Keratinocyte (primary cell): ENCODE measurements at regions not wholly inside any gene's neighbourhood (a gene's known extent, or its start where the extent isn't known, plus 50 kb on each side); places are given as distances from the start of the nearest gene placed in this dataset.

Experiments
- DNase-seq: peaks from one replicate; pipeline ENCODE4 v3.0.0-alpha.2; 2011; ENCODE audit warnings: low read depth, missing footprints, low spot score
- FAIRE-seq: peaks from 2 replicates; lab custom pipeline; 2011; peaks lifted over from hg19 to GRCh38; lab: Jason Lieb, UNC
- H2AFZ ChIP-seq: 2 replicates; pipeline ENCODE4 v1.6.0; 2012; ENCODE audit warnings: low read length, control low read depth, inconsistent platforms; ENCODE audit not compliant: control insufficient read depth
- H3K27ac ChIP-seq: 2 replicates; pipeline ENCODE4 v1.5.1; 2011; ENCODE audit warnings: low read length; ENCODE audit not compliant: control insufficient read depth, insufficient read depth
- H3K27me3 ChIP-seq: 3 replicates; pipeline ENCODE4 v1.6.0; 2011; ENCODE audit warnings: low read length; ENCODE audit not compliant: control insufficient read depth, insufficient read depth; ENCODE audit errors: extremely low read depth
- H3K36me3 ChIP-seq, 2 experiments: 2 replicates in 1 of 2; 3 replicates in 1 of 2; pipeline ENCODE4 v1.5.1; 2011; ENCODE audit warnings: low read length in 2 of 2, mild to moderate bottlenecking in 1 of 2; ENCODE audit not compliant: control insufficient read depth in 2 of 2, insufficient read depth in 2 of 2; ENCODE audit errors: extremely low read depth in 1 of 2
- H3K4me1 ChIP-seq: 3 replicates; pipeline ENCODE4 v1.5.1; 2011; ENCODE audit warnings: low read length; ENCODE audit not compliant: control insufficient read depth, insufficient read depth; ENCODE audit errors: extremely low read depth
- H3K4me2 ChIP-seq: 3 replicates; pipeline ENCODE4 v1.6.0; 2011; ENCODE audit warnings: low read depth, low read length; ENCODE audit not compliant: control insufficient read depth, insufficient read depth; ENCODE audit errors: extremely low read depth
- H3K4me3 ChIP-seq, 3 experiments: fragments of 200-600 bp in 1 of 3; sonication (generic) in 1 of 3; 2 replicates in 2 of 3; 3 replicates in 1 of 3; pipeline ENCODE4 v1.5.1; 2011 to 2016; ENCODE audit warnings: low read length in 3 of 3, mild to moderate bottlenecking in 3 of 3, control low read depth in 2 of 3, inconsistent platforms in 1 of 3, low read depth in 1 of 3, mixed read lengths in 1 of 3, mixed run types in 1 of 3, moderate library complexity in 1 of 3; ENCODE audit not compliant: control insufficient read depth in 2 of 3, insufficient read depth in 2 of 3; ENCODE audit errors: extremely low read depth in 1 of 3
- H3K79me2 ChIP-seq: 2 replicates; pipeline ENCODE4 v1.6.0; 2012; ENCODE audit warnings: low read length; ENCODE audit not compliant: control insufficient read depth, insufficient read depth
- H3K9ac ChIP-seq: 3 replicates; pipeline ENCODE4 v1.6.0; 2011; ENCODE audit warnings: low read length; ENCODE audit not compliant: control insufficient read depth, insufficient read depth; ENCODE audit errors: extremely low read depth
- H3K9me1 ChIP-seq: 3 replicates; pipeline ENCODE4 v1.6.0; 2011; ENCODE audit warnings: low read length; ENCODE audit not compliant: control insufficient read depth, insufficient read depth; ENCODE audit errors: extremely low read depth
- H3K9me3 ChIP-seq: 2 replicates; pipeline ENCODE4 v1.5.1; 2012; ENCODE audit warnings: low read depth, low read length; ENCODE audit not compliant: control insufficient read depth
- H4K20me1 ChIP-seq: 3 replicates; pipeline ENCODE4 v1.6.0; 2011; ENCODE audit warnings: low read length; ENCODE audit not compliant: control insufficient read depth, insufficient read depth; ENCODE audit errors: extremely low read depth
- EZH2 ChIP-seq: IDR thresholded peaks from one replicate; pipeline ENCODE4 v1.6.1; 2012; ENCODE audit warnings: inconsistent platforms, mild to moderate bottlenecking, low read length, moderate library complexity
- dilution Hi-C: fragments of 300-500 bp; cut with MboI; formaldehyde crosslinking; loops from one replicate; pipeline ENCODE4 v1.7.0; 2020; ENCODE audit warnings: low sequenced_read_pairs; ENCODE audit not compliant: extremely low pct_ligation_motif_present
- TF ChIP-seq, protein P1 (sequence below), 3 experiments: IDR thresholded peaks in 1 of 3; conservative IDR thresholded peaks in 1 of 3; optimal IDR thresholded peaks in 1 of 3; 2 replicates in 2 of 3; 3 replicates in 1 of 3; pipeline versions ENCODE3 to v1.5.1; 2011; ENCODE audit warnings: low read length in 3 of 3, mild to moderate bottlenecking in 3 of 3, moderate library complexity in 2 of 3, control low read depth in 1 of 3, inconsistent platforms in 1 of 3; ENCODE audit not compliant: insufficient read depth in 2 of 3; ENCODE audit errors: extremely low read depth in 1 of 3

DNA sequence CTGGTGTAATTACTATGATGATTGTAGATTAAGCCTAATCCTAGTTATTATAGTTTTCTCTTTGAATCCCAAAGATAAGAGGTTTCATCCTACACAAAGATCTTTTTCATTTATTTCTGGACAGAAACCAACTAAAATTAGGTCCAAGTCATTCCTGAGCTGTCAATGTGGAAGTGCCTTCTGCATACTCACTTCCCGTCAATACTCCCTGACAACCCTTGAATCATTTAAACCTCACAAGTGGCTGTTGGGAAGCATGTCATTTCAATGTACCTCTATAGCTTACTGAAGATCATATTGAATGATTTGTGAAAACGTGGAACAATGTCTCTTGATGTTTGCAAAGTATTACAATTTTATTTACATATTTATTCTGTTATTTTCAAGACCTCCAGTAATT lies 274.1 kb downstream of the HACE1 start:
- H3K79me2 ChIP-seq: no peaks in the 10 kb centered on the region
- no peak for DNase-seq
- no peak overlapping the region for H3K27ac ChIP-seq
- H3K9me1 ChIP-seq: no peaks in the 10 kb centered on the region
- no peak overlapping the region for H3K9ac ChIP-seq
- dilution Hi-C loops: no loop called here
- no peak for TF ChIP-seq EZH2
- TF ChIP-seq, protein P1, sequence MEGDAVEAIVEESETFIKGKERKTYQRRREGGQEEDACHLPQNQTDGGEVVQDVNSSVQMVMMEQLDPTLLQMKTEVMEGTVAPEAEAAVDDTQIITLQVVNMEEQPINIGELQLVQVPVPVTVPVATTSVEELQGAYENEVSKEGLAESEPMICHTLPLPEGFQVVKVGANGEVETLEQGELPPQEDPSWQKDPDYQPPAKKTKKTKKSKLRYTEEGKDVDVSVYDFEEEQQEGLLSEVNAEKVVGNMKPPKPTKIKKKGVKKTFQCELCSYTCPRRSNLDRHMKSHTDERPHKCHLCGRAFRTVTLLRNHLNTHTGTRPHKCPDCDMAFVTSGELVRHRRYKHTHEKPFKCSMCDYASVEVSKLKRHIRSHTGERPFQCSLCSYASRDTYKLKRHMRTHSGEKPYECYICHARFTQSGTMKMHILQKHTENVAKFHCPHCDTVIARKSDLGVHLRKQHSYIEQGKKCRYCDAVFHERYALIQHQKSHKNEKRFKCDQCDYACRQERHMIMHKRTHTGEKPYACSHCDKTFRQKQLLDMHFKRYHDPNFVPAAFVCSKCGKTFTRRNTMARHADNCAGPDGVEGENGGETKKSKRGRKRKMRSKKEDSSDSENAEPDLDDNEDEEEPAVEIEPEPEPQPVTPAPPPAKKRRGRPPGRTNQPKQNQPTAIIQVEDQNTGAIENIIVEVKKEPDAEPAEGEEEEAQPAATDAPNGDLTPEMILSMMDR (optimal IDR thresholded peaks at IDR 0.05 in 1 of 3, IDR thresholded peaks at IDR 0.05 in 1 of 3, conservative IDR thresholded peaks at IDR 0.05 in 1 of 3; ENCODE audit: extremely low read depth in 1 of 3, insufficient read depth in 2 of 3, low read length in 3 of 3): no peak
- H3K27me3 ChIP-seq: no peaks in the 10 kb centered on the region
- FAIRE-seq: no peak
- no peaks in the 10 kb centered on the region for H3K9me3 ChIP-seq
- H3K4me3 ChIP-seq: no peak overlapping the region
- no peaks in the 10 kb centered on the region for H3K36me3 ChIP-seq
- H2AFZ ChIP-seq: no peak overlapping the region
- H3K4me2 ChIP-seq: no peak overlapping the region
- H4K20me1 ChIP-seq: no peaks in the 10 kb centered on the region
- H3K4me1 ChIP-seq: no peaks in the 10 kb centered on the region

DNA sequence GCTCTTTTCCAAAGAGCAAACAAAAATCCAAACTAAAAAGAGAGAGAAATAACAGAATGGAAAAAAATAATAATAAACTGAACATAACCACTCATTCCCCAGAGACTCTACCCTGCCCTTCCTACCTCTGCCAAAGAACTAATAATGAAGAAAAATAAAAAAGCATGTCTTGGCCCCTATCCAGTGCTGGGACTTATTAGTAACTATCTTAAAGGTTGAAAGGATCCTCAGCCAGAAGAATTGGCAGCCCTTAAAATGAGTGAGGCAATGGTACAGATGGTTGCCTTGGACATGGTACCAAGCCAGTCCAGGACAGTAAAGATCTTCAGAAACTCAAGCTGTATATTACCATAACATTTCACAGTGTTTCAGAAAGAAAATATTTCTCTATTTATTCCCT lies 279.3 kb downstream of the HACE1 start:
- dilution Hi-C loops: no loop called here
- Histone ChIP-seq H3K9ac (no peak overlapping the region), H3K9me1 (no peaks in the 10 kb centered on the region), H3K27ac (no peak overlapping the region), H3K4me1 (no peaks in the 10 kb centered on the region), H3K27me3 (no peaks in the 10 kb centered on the region), H3K36me3 (no peaks in the 10 kb centered on the region), H3K4me3 (no peak overlapping the region), H4K20me1 (no peaks in the 10 kb centered on the region), H2AFZ (no peak overlapping the region), H3K79me2 (no peaks in the 10 kb centered on the region), H3K9me3 (no peaks in the 10 kb centered on the region), H3K4me2 (no peak overlapping the region)
- no peak for DNase-seq
- FAIRE-seq: no peak
- TF ChIP-seq, protein P1 (optimal IDR thresholded peaks at IDR 0.05 in 1 of 3, IDR thresholded peaks at IDR 0.05 in 1 of 3, conservative IDR thresholded peaks at IDR 0.05 in 1 of 3; ENCODE audit: extremely low read depth in 1 of 3, insufficient read depth in 2 of 3, low read length in 3 of 3): no peak
- TF ChIP-seq EZH2: no peak
